LNCAP (cell line): ENCODE measurements at regions not wholly inside any gene's neighbourhood (a gene's known extent, or its start where the extent isn't known, plus 50 kb on each side); places are given as distances from the start of the nearest gene placed in this dataset.

Source experiments
- TF ChIP-seq, protein P1 (sequence below): fragments of 450-650 bp; IDR thresholded peaks from 2 replicates; pipeline ENCODE4 v1.5.1; 2017; ENCODE audit warnings: mild to moderate bottlenecking

DNA sequence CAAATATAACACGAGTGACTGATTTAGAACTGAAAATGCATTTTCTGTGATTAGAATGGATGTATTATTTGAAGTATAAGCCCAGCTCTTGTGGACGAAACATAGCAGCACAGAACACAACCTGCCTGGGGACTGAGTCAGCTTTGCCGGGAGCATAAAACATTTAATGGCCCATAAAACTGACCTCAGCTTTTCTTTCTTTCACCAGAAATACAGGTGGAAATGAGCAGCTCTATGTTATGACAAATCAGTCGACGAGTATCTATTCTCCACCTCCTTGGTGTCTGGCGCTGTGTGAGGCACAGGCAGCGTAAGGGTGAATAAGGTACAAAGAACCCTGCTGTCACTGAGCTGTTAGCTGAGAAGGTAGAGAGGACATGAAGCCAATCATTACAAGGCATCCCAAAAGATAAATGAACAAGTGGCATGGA is 471.6 kb upstream of the AKR1E2 start:
- TF ChIP-seq, protein P1, sequence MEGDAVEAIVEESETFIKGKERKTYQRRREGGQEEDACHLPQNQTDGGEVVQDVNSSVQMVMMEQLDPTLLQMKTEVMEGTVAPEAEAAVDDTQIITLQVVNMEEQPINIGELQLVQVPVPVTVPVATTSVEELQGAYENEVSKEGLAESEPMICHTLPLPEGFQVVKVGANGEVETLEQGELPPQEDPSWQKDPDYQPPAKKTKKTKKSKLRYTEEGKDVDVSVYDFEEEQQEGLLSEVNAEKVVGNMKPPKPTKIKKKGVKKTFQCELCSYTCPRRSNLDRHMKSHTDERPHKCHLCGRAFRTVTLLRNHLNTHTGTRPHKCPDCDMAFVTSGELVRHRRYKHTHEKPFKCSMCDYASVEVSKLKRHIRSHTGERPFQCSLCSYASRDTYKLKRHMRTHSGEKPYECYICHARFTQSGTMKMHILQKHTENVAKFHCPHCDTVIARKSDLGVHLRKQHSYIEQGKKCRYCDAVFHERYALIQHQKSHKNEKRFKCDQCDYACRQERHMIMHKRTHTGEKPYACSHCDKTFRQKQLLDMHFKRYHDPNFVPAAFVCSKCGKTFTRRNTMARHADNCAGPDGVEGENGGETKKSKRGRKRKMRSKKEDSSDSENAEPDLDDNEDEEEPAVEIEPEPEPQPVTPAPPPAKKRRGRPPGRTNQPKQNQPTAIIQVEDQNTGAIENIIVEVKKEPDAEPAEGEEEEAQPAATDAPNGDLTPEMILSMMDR = no peak

DNA sequence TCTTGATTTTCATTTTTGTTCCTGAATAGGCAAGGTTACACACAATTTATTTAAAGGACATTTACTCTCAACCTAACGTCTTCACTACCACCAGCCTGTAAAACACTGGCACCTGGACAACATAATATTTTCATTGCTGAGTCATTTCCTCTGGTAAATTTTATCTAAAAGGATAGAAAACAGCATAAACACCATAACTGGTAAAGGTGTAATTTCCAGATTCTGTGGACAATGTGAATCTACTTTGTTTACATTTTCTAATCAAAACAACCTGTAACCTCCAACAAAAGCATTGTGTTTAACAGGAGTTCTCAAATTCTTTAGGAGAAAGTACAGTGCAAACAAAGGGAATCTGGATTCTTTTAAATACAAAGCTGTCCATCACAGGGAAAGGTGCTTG is 472.0 kb upstream of the AKR1E2 start:
- TF ChIP-seq, protein P1 = no peak

DNA sequence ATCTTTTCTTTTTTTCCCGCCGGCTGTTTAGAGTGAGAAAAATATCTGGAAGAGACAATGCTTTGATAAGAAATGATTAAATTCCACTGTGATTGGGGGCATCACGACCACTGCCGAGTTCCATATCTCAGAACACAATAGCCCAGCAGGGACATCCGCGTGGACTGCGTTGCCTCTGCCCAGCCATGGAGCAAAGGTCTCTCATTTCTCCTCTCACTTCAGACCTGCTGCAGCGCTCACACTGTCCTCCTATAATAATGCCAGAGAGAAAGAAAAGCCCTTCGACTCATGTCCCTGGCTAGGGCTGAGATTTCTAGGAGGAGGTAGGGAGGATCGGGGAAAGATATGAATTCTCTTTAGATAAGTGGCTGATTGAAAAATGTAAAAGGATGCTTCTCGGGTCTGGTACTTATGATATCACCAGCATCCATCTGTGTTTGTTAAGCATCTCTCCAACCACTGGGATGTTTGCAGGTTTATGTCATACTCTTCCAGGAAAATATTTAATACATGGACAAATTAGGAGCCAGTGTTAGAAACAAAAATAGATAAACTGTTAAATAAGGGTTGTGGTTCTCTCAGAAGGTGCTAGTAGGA is 472.9 kb upstream of the AKR1E2 start:
- TF ChIP-seq, protein P1 = no peak

DNA sequence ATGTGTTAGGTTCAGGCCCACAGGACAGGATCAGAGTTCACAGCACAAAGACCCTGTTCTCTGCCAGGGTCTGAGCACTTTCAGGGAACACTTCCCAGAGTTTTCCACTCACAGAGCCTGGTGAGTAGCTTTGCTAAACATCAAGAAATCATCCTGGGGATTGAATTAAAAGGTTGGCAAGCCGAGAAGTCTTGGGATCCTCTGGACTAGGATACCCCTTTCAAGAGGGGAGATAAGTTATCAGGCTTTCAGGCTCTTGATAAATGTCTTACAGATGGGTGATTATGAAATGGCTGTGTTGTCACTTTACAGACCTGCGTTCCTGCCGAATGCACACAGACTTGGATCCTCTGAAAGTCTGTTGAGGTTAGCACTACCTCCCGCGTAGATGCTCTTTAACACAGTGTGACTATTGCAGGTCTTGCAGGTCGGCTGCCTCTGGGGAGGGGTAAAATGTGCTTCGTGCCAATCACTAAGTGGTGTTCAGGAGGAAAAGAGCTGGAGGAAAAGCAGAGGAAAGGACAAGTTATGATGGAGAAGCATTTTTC is 473.5 kb upstream of the AKR1E2 start:
- TF ChIP-seq, protein P1 = no peak

DNA sequence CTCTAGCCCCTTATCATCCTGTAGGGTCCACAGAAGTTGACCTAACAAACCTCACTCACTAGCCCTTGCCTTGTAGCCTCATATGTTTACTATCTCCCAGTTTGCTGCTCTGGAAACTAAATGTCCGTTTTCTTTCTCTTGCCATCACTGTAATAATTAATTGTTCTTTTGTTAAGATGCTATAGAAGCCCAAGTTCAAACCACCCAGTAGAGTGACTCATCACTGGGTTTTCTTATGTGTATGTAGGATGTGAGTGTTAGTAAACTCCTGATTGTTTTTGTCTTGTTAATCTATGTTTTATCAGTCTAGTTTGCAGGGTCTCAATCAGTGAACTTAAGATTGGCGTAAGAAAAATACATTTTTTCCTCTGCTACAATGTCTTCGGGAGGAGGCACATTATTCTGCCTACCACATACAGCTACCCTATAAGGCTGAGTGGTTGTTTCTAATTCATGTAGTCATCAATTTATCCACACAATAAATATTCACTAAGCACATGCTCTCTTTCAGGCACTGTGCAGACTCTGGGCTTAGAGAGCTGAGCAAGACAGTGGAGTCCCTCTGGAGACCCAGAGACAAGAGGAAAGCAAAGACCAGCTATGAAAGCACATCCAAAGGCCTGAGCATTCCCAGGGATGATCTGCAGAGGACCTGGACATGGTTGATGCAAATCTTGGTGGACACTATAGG is 474.1 kb upstream of the AKR1E2 start:
- TF ChIP-seq, protein P1 = no peak

DNA sequence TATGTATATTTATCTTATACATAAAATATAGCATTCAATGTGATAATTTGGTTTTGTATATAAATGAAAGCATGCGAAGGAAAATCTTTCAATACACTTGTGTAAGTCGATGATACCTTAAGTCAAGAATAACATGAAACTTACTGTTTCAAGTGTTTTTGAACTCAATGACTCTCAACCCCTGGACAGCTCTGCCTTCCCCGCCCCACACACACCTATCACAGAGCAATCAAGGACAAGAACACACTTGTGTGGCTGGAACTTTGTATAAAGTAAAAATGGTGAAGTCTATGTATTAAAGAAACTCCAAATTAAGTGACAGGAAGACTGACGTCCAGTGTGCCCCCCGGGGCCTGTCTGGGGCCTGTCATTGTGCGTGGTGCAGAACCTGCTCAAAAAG is 478.6 kb upstream of the AKR1E2 start:
- TF ChIP-seq, protein P1 = no peak

DNA sequence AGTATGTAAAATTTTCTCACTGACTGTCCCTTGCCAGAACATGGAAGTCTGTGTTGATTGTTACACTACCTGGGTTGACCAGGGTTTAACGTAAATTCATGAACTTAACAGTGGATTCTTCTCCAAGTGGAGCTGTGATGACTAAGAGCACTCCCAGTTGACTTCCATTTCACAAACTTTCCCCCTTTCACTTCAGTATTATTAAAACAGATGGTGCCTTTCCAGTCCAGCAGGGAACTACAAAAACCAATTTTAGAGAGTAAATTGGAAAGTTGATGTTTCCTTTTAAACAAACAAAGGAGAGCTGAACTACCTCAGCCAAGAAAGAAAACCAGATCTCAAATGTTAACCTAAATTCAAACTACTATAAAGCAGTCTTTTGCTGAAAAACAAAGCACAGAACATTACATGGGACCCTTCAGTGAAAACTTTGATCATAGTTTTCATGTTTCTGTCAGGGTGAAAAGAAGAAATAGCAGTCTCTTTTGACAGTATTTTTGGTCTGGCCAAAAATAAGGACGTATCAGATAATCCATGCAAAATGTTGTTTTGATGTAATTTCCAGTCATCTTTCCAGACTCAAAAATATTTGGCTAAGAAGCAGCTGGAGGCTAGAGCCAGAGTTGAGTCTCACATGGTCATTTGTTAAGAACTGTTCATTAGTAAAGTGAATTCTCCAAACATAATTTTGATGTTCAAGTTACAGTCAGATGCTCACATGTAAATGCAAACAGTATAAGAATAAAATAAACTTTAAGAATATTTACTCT is 479.9 kb upstream of the AKR1E2 start:
- TF ChIP-seq, protein P1 = no peak
